ENCODE measurements at regions not wholly inside any gene's neighbourhood (a gene's known extent, or its start where the extent isn't known, plus 50 kb on each side); places are given as distances from the start of the nearest gene placed in this dataset.

DNA sequence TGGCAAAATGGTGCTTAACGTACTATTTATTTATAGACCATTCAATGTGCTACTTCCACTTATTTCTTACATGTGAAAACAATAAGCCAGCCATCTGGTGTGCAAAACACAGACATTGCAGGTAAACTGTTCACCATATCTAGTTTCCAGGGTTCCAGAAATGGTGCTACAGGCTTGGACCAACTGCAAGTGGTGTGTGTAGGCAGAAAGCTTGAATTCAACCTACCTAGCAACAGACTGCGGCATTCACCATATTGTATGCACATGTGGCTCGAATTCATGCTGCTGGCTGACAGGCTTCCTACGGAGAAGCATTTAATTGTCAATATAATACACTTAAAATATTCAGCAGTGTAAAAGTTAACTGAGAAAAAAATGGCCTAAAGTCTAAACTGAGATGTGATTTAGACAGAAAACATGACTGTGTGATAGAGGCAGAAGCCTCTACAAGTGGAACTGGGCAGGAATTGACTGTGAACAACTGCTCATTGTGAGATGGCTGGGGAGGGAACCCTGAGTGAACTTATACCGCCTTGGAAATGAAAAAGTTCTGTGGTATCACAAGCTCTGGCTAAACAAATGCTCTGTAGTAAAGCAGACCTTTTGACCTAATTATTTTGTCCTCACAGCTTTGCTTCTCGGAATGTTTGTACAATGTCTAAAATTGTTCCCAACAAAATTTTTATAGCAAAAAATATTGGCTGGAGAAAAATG lies 434.7 kb downstream of the GRIA2 start:
- TF ChIP-seq, protein P1, sequence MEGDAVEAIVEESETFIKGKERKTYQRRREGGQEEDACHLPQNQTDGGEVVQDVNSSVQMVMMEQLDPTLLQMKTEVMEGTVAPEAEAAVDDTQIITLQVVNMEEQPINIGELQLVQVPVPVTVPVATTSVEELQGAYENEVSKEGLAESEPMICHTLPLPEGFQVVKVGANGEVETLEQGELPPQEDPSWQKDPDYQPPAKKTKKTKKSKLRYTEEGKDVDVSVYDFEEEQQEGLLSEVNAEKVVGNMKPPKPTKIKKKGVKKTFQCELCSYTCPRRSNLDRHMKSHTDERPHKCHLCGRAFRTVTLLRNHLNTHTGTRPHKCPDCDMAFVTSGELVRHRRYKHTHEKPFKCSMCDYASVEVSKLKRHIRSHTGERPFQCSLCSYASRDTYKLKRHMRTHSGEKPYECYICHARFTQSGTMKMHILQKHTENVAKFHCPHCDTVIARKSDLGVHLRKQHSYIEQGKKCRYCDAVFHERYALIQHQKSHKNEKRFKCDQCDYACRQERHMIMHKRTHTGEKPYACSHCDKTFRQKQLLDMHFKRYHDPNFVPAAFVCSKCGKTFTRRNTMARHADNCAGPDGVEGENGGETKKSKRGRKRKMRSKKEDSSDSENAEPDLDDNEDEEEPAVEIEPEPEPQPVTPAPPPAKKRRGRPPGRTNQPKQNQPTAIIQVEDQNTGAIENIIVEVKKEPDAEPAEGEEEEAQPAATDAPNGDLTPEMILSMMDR (IDR thresholded peaks at IDR 0.05 in 2 of 3, conservative IDR thresholded peaks at IDR 0.05 in 1 of 3; ENCODE audit: control insufficient read depth in 2 of 3, extremely low read depth in 1 of 3, insufficient read depth in 1 of 3, low read depth in 3 of 3, low read length in 3 of 3): no peak
- no peak for TF ChIP-seq STAT1 (conservative IDR thresholded peaks at IDR 0.05)
- no peak for TF ChIP-seq CHD1 (IDR thresholded peaks at IDR 0.05; ENCODE audit: low read depth, low read length)
- no peak for TF ChIP-seq LARP7 (IDR thresholded peaks at IDR 0.05)
- TF ChIP-seq CBX3 (IDR thresholded peaks at IDR 0.05; ENCODE audit: borderline replicate concordance, low read depth): no peak
- no peak for TF ChIP-seq POLR2A (IDR thresholded peaks at IDR 0.05; ENCODE audit: low read depth, low read length)
- no peak for TF ChIP-seq SMC3 (IDR thresholded peaks at IDR 0.05; ENCODE audit: borderline replicate concordance, low read length)
- TF ChIP-seq REST (IDR thresholded peaks at IDR 0.05; ENCODE audit: low read depth, low read length): no peak
- TF ChIP-seq RB1 (IDR thresholded peaks at IDR 0.05; ENCODE audit: borderline replicate concordance): no peak
